CD14-positive monocyte (primary cell): ENCODE measurements at regions not wholly inside any gene's neighbourhood (a gene's known extent, or its start where the extent isn't known, plus 50 kb on each side); places are given as distances from the start of the nearest gene placed in this dataset.
A peak's percentile ranks its signal among the peaks of the same experiment; 100 is the strongest.
"Not testable (repeated sequence)": the region's sequence is repeated elsewhere in the genome, so short reads cannot be mapped to it uniquely, and the experiment has no call there.

Experiments
- DNase-seq, 3 donors: peaks; one replicate each; pipeline ENCODE4 v3.0.0-alpha.2; 2011 to 2022
- H2AFZ ChIP-seq: 2 replicates; pipeline ENCODE4 v1.6.0; 2012; ENCODE audit warnings: mild to moderate bottlenecking, low read depth, low read length, inconsistent platforms; ENCODE audit not compliant: insufficient read depth, poor library complexity, severe bottlenecking
- H3K27ac ChIP-seq, 2 donors: 1 replicate in 1 of 2; 2 replicates in 1 of 2; pipeline ENCODE4 v1.5.1; 2012 to 2013; ENCODE audit warnings: low read length in 2 of 2, control low read depth in 1 of 2, inconsistent platforms in 1 of 2, low read depth in 1 of 2, mild to moderate bottlenecking in 1 of 2
- H3K27me3 ChIP-seq, 2 donors: one replicate each; pipeline versions ENCODE4 v1.6.0 to v1.6.1; 2011 to 2013; ENCODE audit warnings: low read length in 2 of 2; ENCODE audit not compliant: control insufficient read depth in 2 of 2, insufficient read depth in 2 of 2
- H3K36me3 ChIP-seq, 2 donors: replicated peaks in 1 of 2; 1 replicate in 1 of 2; 2 replicates in 1 of 2; pipeline versions ENCODE4 v1.5.1 to v1.6.1; 2012 to 2013; ENCODE audit warnings: low read length in 2 of 2, control low read depth in 1 of 2, inconsistent platforms in 1 of 2, mild to moderate bottlenecking in 1 of 2; ENCODE audit not compliant: insufficient read depth in 2 of 2, control insufficient read depth in 1 of 2
- H3K4me1 ChIP-seq, 2 donors: 1 replicate in 1 of 2; 2 replicates in 1 of 2; pipeline versions ENCODE4 v1.5.1 to v1.6.1; 2012 to 2013; ENCODE audit warnings: low read length in 2 of 2, control low read depth in 1 of 2, inconsistent platforms in 1 of 2, mild to moderate bottlenecking in 1 of 2, moderate library complexity in 1 of 2; ENCODE audit not compliant: insufficient read depth in 2 of 2, control insufficient read depth in 1 of 2
- H3K4me2 ChIP-seq: replicated peaks from 2 replicates; pipeline ENCODE3; 2012; ENCODE audit warnings: low read length, moderate library complexity, mild to moderate bottlenecking; ENCODE audit not compliant: poor library complexity, severe bottlenecking; ENCODE audit errors: extremely low read depth
- H3K4me3 ChIP-seq, 3 experiments: fragments of 200-600 bp in 1 of 3; sonication (generic) in 1 of 3; replicated peaks in 1 of 3; 1 replicate in 2 of 3; 2 replicates in 1 of 3; pipeline ENCODE4 v1.5.1; 2011 to 2013; ENCODE audit warnings: low read length in 3 of 3, mild to moderate bottlenecking in 3 of 3, control low read depth in 2 of 3, low read depth in 2 of 3, inconsistent platforms in 1 of 3, moderate library complexity in 1 of 3
- H3K79me2 ChIP-seq: 2 replicates; pipeline ENCODE4 v1.6.0; 2012; ENCODE audit warnings: mild to moderate bottlenecking, control low read depth, inconsistent platforms, low read length, moderate library complexity; ENCODE audit not compliant: insufficient read depth
- H3K9ac ChIP-seq: 2 replicates; pipeline ENCODE4 v1.6.0; 2017; ENCODE audit warnings: low read length, mild to moderate bottlenecking; ENCODE audit not compliant: insufficient read depth, poor library complexity, severe bottlenecking
- H3K9me3 ChIP-seq, 2 donors: replicated peaks in 1 of 2; 1 replicate in 1 of 2; 2 replicates in 1 of 2; pipeline versions ENCODE4 v1.5.1 to v1.6.1; 2012 to 2013; ENCODE audit warnings: low read length in 2 of 2, control low read depth in 1 of 2; ENCODE audit not compliant: control insufficient read depth in 1 of 2, insufficient read depth in 1 of 2
- H4K20me1 ChIP-seq: 2 replicates; pipeline ENCODE4 v1.6.0; 2012; ENCODE audit warnings: mild to moderate bottlenecking, low read length, control low read depth, moderate library complexity; ENCODE audit not compliant: insufficient read depth
- H3K27ac Mint-ChIP-seq, 7 donors: one replicate each; pipeline ENCODE4 v1.8.0; 2020; ENCODE audit warnings: mild to moderate bottlenecking in 7 of 7, mixed read lengths in 7 of 7, moderate library complexity in 6 of 7, inconsistent platforms in 2 of 7
- H3K27me3 Mint-ChIP-seq, 3 donors: one replicate each; pipeline ENCODE4 v1.8.0; 2021 to 2022; ENCODE audit warnings: low read depth in 3 of 3, mild to moderate bottlenecking in 3 of 3, mixed read lengths in 3 of 3, moderate library complexity in 3 of 3, inconsistent platforms in 1 of 3
- H3K36me3 Mint-ChIP-seq, 2 donors: one replicate each; pipeline ENCODE4 v1.8.0; 2020; ENCODE audit warnings: mixed read lengths in 2 of 2, inconsistent platforms in 1 of 2, mild to moderate bottlenecking in 1 of 2
- H3K4me1 Mint-ChIP-seq: one replicate; pipeline ENCODE4 v1.8.0; 2020; ENCODE audit warnings: mild to moderate bottlenecking, mixed read lengths
- H3K4me3 Mint-ChIP-seq, 2 donors: one replicate each; pipeline ENCODE4 v1.8.0; 2020; ENCODE audit warnings: mild to moderate bottlenecking in 2 of 2, mixed read lengths in 2 of 2, moderate library complexity in 1 of 2
- H3K9me3 Mint-ChIP-seq, 7 donors: one replicate each; pipeline ENCODE4 v1.8.0; 2020 to 2022; ENCODE audit warnings: mixed read lengths in 7 of 7, mild to moderate bottlenecking in 6 of 7, moderate library complexity in 6 of 7, inconsistent platforms in 2 of 7
- CTCF ChIP-seq: fragments of 200-600 bp; IDR thresholded peaks from one replicate; pipeline ENCODE4 v1.8.0; 2022; ENCODE audit warnings: antibody characterized with exemption, mild to moderate bottlenecking
- WGBS: methylation state at CpG from one replicate; pipeline ENCODE4 v1.1.5; 2013; ENCODE audit warnings: missing lambda C conversion rate; ENCODE audit not compliant: insufficient coverage; 5-methylcytosine and 5-hydroxymethylcytosine counted together
- intact Hi-C, 2 donors: fragments of 100-400 bp; cut with micrococcal nuclease; formaldehyde crosslinking; loops; one replicate each; pipeline versions ENCODE4 v1.15.0 to v1.15.1; 2023

GRCh38 chr7:68250143-68250542, 1253.5 kb downstream of the TYW1 start:
- 91% methylated on average over 3 of the region's 4 CpGs for WGBS
- H3K4me1 ChIP-seq, result no peaks in the 10 kb centered on the region
- no peak overlapping the region for H3K4me3 ChIP-seq

GRCh38 chr7:68254815-68255214, 1258.2 kb downstream of the TYW1 start:
- 89% methylated on average over 1 of the region's 1 CpG for WGBS
- not testable (repeated sequence) for H3K4me1 Mint-ChIP-seq

More at GRCh38 chr7:68250143-68250542, 1253.5 kb downstream of the TYW1 start:
- Histone ChIP-seq H3K79me2 (no peaks in the 10 kb centered on the region), H3K27ac (no peak overlapping the region), H3K9me3 (peaks cover 49 to 59% of the 10 kb centered on the region in 2 donors), H3K9ac (no peak overlapping the region), H3K4me2 (no peak overlapping the region), H4K20me1 (no peaks in the 10 kb centered on the region), H2AFZ (no peak overlapping the region), H3K27me3 (no peaks in the 10 kb centered on the region), H3K36me3 (no peaks in the 10 kb centered on the region)
- intact Hi-C loops, result no loop called here
- H3K4me1 Mint-ChIP-seq, result no peaks in the 10 kb centered on the region
- H3K9me3 Mint-ChIP-seq, result peaks cover 12 to 61% (median 21%) of the 10 kb centered on the region in 7 donors
- no peak overlapping the region for H3K27ac Mint-ChIP-seq
- no peak for DNase-seq
- no peaks in the 10 kb centered on the region for H3K27me3 Mint-ChIP-seq
- no peaks in the 10 kb centered on the region for H3K36me3 Mint-ChIP-seq
- TF ChIP-seq CTCF, result no peak
- no peak overlapping the region for H3K4me3 Mint-ChIP-seq

More at GRCh38 chr7:68254815-68255214, 1258.2 kb downstream of the TYW1 start:
- intact Hi-C loops, H3K27me3 Mint-ChIP-seq, H3K36me3 ChIP-seq, H3K4me2 ChIP-seq, H3K4me1 ChIP-seq, H4K20me1 ChIP-seq, H3K4me3 Mint-ChIP-seq, H3K27me3 ChIP-seq, H3K79me2 ChIP-seq, H3K36me3 Mint-ChIP-seq, H2AFZ ChIP-seq, H3K4me3 ChIP-seq, H3K9ac ChIP-seq, DNase-seq, H3K27ac ChIP-seq: not testable (repeated sequence)
- Mint-ChIP-seq H3K27ac (peak overlapping the region in 2 of 7 donors; percentile 2 to 11), H3K9me3 (peaks cover 7 to 39% (median 15%) of the 10 kb centered on the region in 7 donors)
- peaks cover 29 to 40% of the 10 kb centered on the region in 2 donors for H3K9me3 ChIP-seq
